SU-DHL-6 (cell line): ENCODE measurements at regions not wholly inside any gene's neighbourhood (a gene's known extent, or its start where the extent isn't known, plus 50 kb on each side); places are given as distances from the start of the nearest gene placed in this dataset.

Experiments used
- H2AFZ ChIP-seq: fragments of 200-600 bp; sonication (generic); 2 replicates; pipeline ENCODE4 v1.6.1; 2014; ENCODE audit warnings: low read depth, mild to moderate bottlenecking, moderate library complexity, mixed read lengths, antibody characterized with exemption, low read length; ENCODE audit not compliant: severe bottlenecking
- H3F3A ChIP-seq: fragments of 200-600 bp; shearing (Covaris generic); 2 replicates; pipeline ENCODE4 v1.6.0; 2016; ENCODE audit warnings: antibody characterized with exemption, mild to moderate bottlenecking; ENCODE audit not compliant: insufficient read depth
- H3K27ac ChIP-seq: fragments of 200-600 bp; sonication (generic); 2 replicates; pipeline ENCODE4 v1.5.1; 2016; ENCODE audit warnings: low read depth, mild to moderate bottlenecking, low read length, moderate library complexity, mixed read lengths
- H3K27me3 ChIP-seq: fragments of 200-600 bp; sonication (generic), shearing (Covaris generic); 2 replicates; pipeline ENCODE4 v1.6.0; 2014; ENCODE audit warnings: mild to moderate bottlenecking, low read length
- H3K36me3 ChIP-seq: fragments of 200-600 bp; sonication (generic); 2 replicates; pipeline ENCODE4 v1.6.1; 2014; ENCODE audit warnings: mild to moderate bottlenecking, low read length, mixed read lengths
- H3K4me2 ChIP-seq: fragments of 300-600, 200-600 bp; shearing (Covaris generic), sonication (generic); 2 replicates; pipeline ENCODE4 v1.6.0; 2014; ENCODE audit warnings: low read length, low read depth, mild to moderate bottlenecking; ENCODE audit not compliant: poor library complexity, severe bottlenecking
- H3K4me3 ChIP-seq: fragments of 200-600 bp; sonication (generic); 2 replicates; pipeline ENCODE4 v1.5.1; 2014; ENCODE audit warnings: antibody characterized with exemption, low read length, mild to moderate bottlenecking, mixed read lengths; ENCODE audit not compliant: insufficient read depth, poor library complexity, severe bottlenecking
- H3K79me2 ChIP-seq: fragments of 200-600 bp; sonication (generic); 2 replicates; pipeline ENCODE4 v1.6.1; 2014; ENCODE audit warnings: mild to moderate bottlenecking, low read length, moderate library complexity; ENCODE audit not compliant: insufficient read depth
- H3K9ac ChIP-seq: fragments of 200-600 bp; sonication (generic); 2 replicates; pipeline ENCODE4 v1.7.0; 2014; ENCODE audit warnings: mild to moderate bottlenecking, low read length
- H3K9me2 ChIP-seq: fragments of 200-600 bp; sonication (generic); replicated peaks from 2 replicates; pipeline ENCODE4 v1.6.1; 2014; ENCODE audit warnings: low read length; ENCODE audit not compliant: insufficient read depth
- H3K9me3 ChIP-seq: fragments of 200-600 bp; sonication (generic); 2 replicates; pipeline ENCODE4 v1.6.1; 2014; ENCODE audit warnings: low read length, mixed read lengths; ENCODE audit not compliant: insufficient read depth
- H4K20me1 ChIP-seq: fragments of 200-600 bp; sonication (generic); 2 replicates; pipeline ENCODE4 v1.6.1; 2014; ENCODE audit warnings: low read depth, mild to moderate bottlenecking, antibody characterized with exemption, low read length, moderate library complexity, mixed read lengths
- CTCF ChIP-seq: fragments of 200-600 bp; sonication (generic); IDR thresholded peaks from one replicate; pipeline ENCODE4 v1.5.1; 2017; ENCODE audit warnings: antibody characterized with exemption, mild to moderate bottlenecking, low read length, moderate library complexity; ENCODE audit not compliant: insufficient read depth, poor library complexity, severe bottlenecking
- EZH2phosphoT487 ChIP-seq: fragments of 200-600 bp; sonication (generic), shearing (Covaris generic); conservative IDR thresholded peaks from 2 replicates; pipeline ENCODE4 v1.6.1; 2018; ENCODE audit warnings: mild to moderate bottlenecking, antibody characterized with exemption, low read length, moderate library complexity, mixed read lengths

DNA sequence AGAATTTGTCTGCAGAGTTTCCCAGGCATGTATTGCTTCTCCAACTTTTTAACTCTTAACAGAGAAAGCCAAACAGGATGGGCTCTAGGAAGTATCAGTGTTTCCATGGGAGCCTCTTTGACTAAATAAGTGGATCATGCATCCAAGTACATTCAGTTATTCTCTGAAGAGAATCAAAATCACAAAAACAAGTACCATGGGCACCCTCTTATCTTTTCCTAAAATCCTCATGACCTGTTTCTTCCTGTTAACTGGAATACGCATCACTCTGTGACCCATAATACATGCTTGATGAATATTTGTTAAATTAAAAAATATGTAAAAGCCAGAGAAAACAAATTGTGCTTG is 186.9 kb upstream of the MGMT start:
- H3K9me2 ChIP-seq = 0 out of 2 replicates have a peak, but pooled peaks cover 3% of the 10 kb centered on the region

GRCh38 chr10:129280908-129281586 is 186.0 kb upstream of the MGMT start:
- no peaks in the 10 kb centered on the region for H3K27me3 ChIP-seq
- H3K4me2 ChIP-seq = no peak overlapping the region
- no peaks in the 10 kb centered on the region for H3K79me2 ChIP-seq
- no peaks in the 10 kb centered on the region for H3F3A ChIP-seq
- H4K20me1 ChIP-seq = no peaks in the 10 kb centered on the region
- H3K9me2 ChIP-seq = 0 out of 2 replicates have a peak, but pooled peaks cover 3% of the 10 kb centered on the region
- no peak overlapping the region for H3K4me3 ChIP-seq
- H2AFZ ChIP-seq = no peak overlapping the region
- TF ChIP-seq EZH2phosphoT487 (no peak), CTCF (no peak)
- no peaks in the 10 kb centered on the region for H3K9me3 ChIP-seq
- H3K36me3 ChIP-seq = no peaks in the 10 kb centered on the region
- no peak overlapping the region for H3K27ac ChIP-seq
- H3K9ac ChIP-seq = no peak overlapping the region

More for the DNA sequence above, 186.9 kb upstream of the MGMT start:
- no peaks in the 10 kb centered on the region for H3F3A ChIP-seq
- H4K20me1 ChIP-seq = no peaks in the 10 kb centered on the region
- no peaks in the 10 kb centered on the region for H3K27me3 ChIP-seq
- H3K9me3 ChIP-seq = no peaks in the 10 kb centered on the region
- no peak overlapping the region for H3K4me2 ChIP-seq
- no peak overlapping the region for H3K27ac ChIP-seq
- H2AFZ ChIP-seq = no peak overlapping the region
- no peak overlapping the region for H3K9ac ChIP-seq
- no peak overlapping the region for H3K4me3 ChIP-seq
- no peaks in the 10 kb centered on the region for H3K79me2 ChIP-seq
- TF ChIP-seq EZH2phosphoT487 (no peak), CTCF (no peak)
- no peaks in the 10 kb centered on the region for H3K36me3 ChIP-seq

DNA sequence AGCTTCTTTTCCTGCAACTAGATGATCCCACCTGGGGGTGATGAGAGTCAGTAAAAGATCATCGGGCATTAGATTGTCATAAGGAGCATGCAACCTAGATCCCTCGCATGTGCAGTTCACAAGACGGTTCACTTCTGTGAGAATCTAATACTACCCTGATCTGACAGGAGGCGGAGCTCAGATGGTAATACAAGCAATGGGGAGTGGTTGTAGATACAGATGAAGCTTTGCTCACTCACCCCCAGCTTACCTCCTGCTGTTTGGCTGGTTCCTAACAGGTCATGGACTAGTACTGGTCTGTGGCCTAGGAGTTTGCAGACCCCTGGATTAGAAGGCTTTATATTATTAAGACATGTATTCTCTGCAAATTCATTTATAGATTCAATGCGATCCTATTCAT is 181.6 kb upstream of the MGMT start:
- H3K79me2 ChIP-seq = no peaks in the 10 kb centered on the region

More for the DNA sequence above, 181.6 kb upstream of the MGMT start:
- Histone ChIP-seq H3K4me2 (no peak overlapping the region), H3K9me2 (0 out of 2 replicates have a peak, but pooled peaks cover 3% of the 10 kb centered on the region), H3F3A (no peaks in the 10 kb centered on the region), H3K4me3 (no peak overlapping the region), H3K27me3 (no peaks in the 10 kb centered on the region), H3K9me3 (no peaks in the 10 kb centered on the region), H3K36me3 (no peaks in the 10 kb centered on the region), H4K20me1 (no peaks in the 10 kb centered on the region), H2AFZ (no peak overlapping the region), H3K9ac (no peak overlapping the region), H3K27ac (no peak overlapping the region)
- no peak for TF ChIP-seq EZH2phosphoT487
- TF ChIP-seq CTCF = no peak
